HG02571 (cell line): ENCODE measurements at regions not wholly inside any gene's neighbourhood (a gene's known extent, or its start where the extent isn't known, plus 50 kb on each side); places are given as distances from the start of the nearest gene placed in this dataset.
"Not testable (repeated sequence)": the region's sequence is repeated elsewhere in the genome, so short reads cannot be mapped to it uniquely, and the experiment has no call there.

ENCODE experiments used
- ATAC-seq: cut with Tn5 transposase; IDR thresholded peaks from one replicate; pipeline ENCODE4 v1.9.1; 2021; ENCODE audit warnings: mild to moderate bottlenecking, moderate library complexity; ENCODE audit not compliant: unreplicated experiment

DNA sequence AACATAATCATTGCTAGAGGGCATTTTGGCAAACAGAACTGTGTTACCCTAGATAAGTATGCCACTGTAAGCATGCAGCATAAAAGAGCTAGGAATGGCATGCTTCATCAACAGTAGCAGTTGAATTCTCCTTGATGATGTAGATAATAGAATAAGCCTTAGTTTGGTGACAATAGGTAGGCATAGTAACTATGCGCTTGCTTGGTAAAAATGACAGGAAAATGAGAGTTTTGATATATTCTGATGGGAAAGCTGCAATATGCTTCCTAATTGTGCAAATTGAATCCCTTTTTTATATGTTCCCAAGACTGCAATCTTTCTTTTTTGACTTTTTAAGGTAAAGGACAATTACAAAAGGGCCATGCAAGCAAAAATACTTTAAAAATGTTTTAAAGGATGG is 930.9 kb upstream of the FAM98A start:
- ATAC-seq = no peak

- no peak for ATAC-seq
Measured at GRCh38 chr2:34523958-34524514, 924.9 kb upstream of the FAM98A start.

- ATAC-seq = no peak
Measured at GRCh38 chr2:34519659-34520058, 920.6 kb upstream of the FAM98A start.

DNA sequence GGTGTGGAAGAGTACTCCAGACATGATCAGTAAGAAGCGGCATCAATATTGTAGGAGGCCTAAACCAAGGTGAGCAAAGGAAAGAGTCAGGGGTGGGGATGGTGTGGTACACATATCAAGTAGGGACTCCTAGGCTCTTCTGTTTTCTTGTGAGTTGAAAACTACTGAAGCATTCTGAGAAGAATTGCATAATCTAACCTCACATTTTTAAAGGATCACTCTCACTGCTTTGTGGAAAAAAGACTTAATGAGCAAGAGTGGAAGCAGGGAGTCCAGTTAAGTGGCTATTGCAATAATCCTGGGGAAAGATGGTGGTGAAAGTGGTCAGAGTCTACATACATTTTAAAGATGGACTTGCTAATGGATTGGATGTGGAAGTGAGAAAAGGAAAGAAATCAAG is 899.5 kb upstream of the FAM98A start:
- ATAC-seq = no peak

- not testable (repeated sequence) for ATAC-seq
Measured at GRCh38 chr2:34494192-34494591, 895.1 kb upstream of the FAM98A start.

- ATAC-seq = no peak
Measured at GRCh38 chr2:34492561-34493455, 893.7 kb upstream of the FAM98A start.

- ATAC-seq = no peak
Measured at GRCh38 chr2:34486965-34487364, 887.9 kb upstream of the FAM98A start.

DNA sequence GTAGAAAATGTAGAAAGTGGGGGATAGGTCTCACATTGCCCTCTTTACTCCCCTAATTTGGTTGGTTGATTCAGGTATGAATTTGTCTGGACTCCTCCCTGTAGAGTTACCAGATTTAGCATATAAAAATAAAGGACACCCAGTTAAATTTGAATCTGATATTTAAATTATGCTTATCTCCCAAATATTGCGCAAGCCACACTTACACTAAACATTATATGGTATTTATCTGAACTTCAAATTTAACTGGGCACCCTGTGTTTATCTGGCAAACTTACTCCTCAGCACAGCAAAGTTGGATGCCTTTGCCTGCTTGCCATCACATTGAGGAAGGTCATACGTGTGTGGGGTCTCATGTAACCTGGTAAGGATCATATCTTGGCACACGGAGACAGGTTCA is 882.4 kb upstream of the FAM98A start:
- no peak for ATAC-seq

DNA sequence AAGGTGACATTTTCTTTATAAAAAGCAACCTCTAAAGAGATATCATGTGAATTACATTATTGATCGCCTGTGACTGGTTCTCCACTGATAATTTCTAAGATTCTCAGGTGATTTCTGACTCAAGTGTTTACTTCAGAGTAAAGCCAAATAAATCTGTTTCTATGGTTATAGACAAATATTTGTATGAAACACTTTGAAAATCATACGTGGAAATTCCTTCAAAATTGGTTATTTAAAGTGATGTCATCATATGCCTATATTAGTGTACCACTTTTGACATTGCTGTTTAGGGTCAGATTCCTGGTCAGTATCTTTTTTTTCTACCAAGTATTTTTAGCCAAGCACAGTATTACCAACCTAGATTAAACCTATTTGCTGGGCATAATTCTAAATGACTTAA is 881.3 kb upstream of the FAM98A start:
- ATAC-seq = no peak

GRCh38 chr2:34475156-34475555 is 876.1 kb upstream of the FAM98A start:
- ATAC-seq = no peak

GRCh38 chr2:34474646-34475045 is 875.5 kb upstream of the FAM98A start:
- no peak for ATAC-seq

GRCh38 chr2:34447097-34447496 is 848.0 kb upstream of the FAM98A start:
- ATAC-seq = no peak

- ATAC-seq = no peak
Measured at GRCh38 chr2:34423301-34423700, 824.2 kb upstream of the FAM98A start.

DNA sequence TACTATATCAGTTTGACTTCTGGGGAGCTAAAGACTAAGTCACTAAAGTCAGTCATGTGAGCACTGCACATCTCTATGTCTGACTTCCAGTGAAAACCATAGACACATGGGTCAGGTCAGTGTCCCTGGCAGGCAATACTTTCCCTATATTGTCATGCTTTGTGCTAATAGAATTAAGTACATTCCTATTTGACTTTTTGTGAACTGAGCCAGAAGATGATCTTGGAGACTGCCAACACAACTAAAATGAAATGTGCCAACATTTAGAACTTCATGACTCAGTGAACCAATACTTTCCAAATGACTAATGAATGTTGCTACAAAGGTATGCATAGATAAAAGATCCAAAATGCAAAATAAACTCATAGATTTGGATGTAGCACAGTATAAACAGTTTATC is 820.8 kb upstream of the FAM98A start:
- ATAC-seq = no peak

DNA sequence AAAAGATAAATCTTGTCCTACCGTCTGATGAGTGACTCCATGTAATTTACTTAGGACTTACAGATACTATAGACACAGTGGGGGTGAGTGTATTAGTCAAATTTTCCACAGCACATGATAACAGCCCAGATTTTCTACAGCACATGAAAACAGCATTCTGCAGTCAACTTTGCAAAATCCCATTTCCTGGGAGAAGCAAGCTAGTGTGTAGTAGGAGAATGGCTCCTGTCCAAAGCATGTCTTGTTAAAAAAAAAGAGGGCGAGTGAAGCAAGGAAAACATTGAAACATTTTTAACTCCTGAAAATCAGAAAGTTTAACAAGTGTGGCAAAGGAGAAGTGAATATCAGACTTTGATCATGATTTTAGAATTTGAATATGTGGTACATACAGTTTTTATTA is 817.8 kb upstream of the FAM98A start:
- ATAC-seq = no peak

- ATAC-seq = no peak
Measured at GRCh38 chr2:34414856-34415255, 815.8 kb upstream of the FAM98A start.

- ATAC-seq = no peak
Measured at GRCh38 chr2:34408100-34408499, 809.0 kb upstream of the FAM98A start.

DNA sequence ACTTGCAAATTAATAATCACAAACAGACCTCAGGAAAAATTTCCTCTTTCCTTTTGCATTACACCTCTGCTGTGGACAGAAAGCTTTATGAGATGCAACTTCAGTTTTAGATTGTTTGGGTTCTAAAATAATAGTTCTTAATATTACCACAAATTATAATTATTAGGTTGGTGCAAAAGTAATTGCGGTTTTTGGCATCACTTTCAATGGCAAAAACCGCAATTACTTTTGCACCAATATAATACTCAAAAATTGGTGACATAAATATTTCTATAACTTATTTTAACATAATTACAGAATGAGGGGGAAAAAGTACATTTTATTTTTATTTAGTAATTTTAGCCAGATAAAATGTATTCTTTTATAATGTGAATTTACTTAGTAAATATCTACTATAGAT is 804.4 kb upstream of the FAM98A start:
- ATAC-seq = no peak

DNA sequence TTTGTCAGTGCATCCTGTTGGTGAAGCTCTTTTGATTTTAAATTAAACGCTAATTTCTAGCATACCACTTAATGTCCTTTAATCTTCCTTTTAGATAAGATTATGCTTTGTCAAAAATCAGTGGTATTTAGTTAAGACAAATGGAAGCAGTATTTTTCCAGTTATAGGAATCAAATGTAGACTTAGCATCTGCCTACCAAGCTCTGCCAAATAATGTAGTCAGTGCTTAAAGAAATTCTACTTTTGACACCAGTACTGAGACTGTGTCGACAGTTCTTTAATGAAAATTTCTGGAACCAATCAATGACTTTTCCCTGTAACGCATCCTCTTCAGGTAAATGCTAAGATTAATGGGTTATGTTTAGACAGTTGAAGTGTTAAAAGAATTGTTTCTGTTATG is 803.3 kb upstream of the FAM98A start:
- no peak for ATAC-seq

GRCh38 chr2:34401186-34401585 is 802.1 kb upstream of the FAM98A start:
- no peak for ATAC-seq

GRCh38 chr2:34388446-34388845 is 789.3 kb upstream of the FAM98A start:
- no peak for ATAC-seq

DNA sequence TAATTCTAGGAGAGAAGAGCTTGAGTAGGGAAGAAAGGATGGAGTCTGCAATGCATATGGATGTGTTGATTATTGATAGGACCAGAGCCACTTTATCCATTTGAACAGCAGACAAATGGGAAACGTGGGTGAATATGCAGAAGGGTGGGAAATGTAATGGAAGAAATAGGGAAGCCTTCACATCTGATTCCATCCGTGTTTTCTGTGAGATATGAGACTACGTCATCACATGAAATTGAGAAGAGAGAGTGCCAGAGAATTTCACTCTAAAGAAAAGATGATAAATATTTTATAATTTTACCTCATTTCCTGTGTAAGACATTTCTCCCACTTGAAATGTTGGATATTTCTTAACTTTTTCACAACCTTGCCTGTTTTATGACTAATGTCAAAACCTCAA is 788.4 kb upstream of the FAM98A start:
- ATAC-seq = no peak

- ATAC-seq = no peak
Measured at GRCh38 chr2:34379586-34379985, 780.5 kb upstream of the FAM98A start.
